ENCODE measurements at regions not wholly inside any gene's neighbourhood (a gene's known extent, or its start where the extent isn't known, plus 50 kb on each side); places are given as distances from the start of the nearest gene placed in this dataset.

- H3K36me3 ChIP-seq (ENCODE audit: insufficient read depth) = no peaks in the 10 kb centered on the region
- Mint-ChIP-seq H3K9me3 (no peaks in the 10 kb centered on the region), H3K27ac (no peak overlapping the region), H3K4me3 (no peak overlapping the region), H3K27me3 (ENCODE audit: insufficient read depth, low read depth, poor library complexity) (no peaks in the 10 kb centered on the region), H3K36me3 (ENCODE audit: low read depth) (no peaks in the 10 kb centered on the region), H3K4me1 (peaks cover 4% of the 10 kb centered on the region)
- H3F3A ChIP-seq (replicated peaks; ENCODE audit: low read depth) = no peaks in the 10 kb centered on the region
- no peak overlapping the region for H3K4me3 ChIP-seq
- ATAC-seq (no peak), DNase-seq (ENCODE audit: low spot score) (no peak)
- H3K27ac ChIP-seq (ENCODE audit: low read depth) = no peak overlapping the region
- no peak overlapping the region for H2AFZ ChIP-seq
- no peak for TF ChIP-seq STAT1 (IDR thresholded peaks at IDR 0.05; ENCODE audit: unreplicated experiment)
- no peak for TF ChIP-seq JUNB (IDR thresholded peaks at IDR 0.05; ENCODE audit: unreplicated experiment)
- TF ChIP-seq POLR2AphosphoS5 (IDR thresholded peaks at IDR 0.05; ENCODE audit: low read depth) = no peak
- TF ChIP-seq ZNF331 (CRISPR knock-in tag; IDR thresholded peaks at IDR 0.05; ENCODE audit: low read depth) = no peak
- no peak for TF ChIP-seq CREB1 (CRISPR knock-in tag; IDR thresholded peaks at IDR 0.05; ENCODE audit: low read depth)
- no peaks in the 10 kb centered on the region for H4K20me1 ChIP-seq (replicated peaks; ENCODE audit: insufficient read depth)
- no peaks in the 10 kb centered on the region for H3K79me2 ChIP-seq (replicated peaks; ENCODE audit: insufficient read depth)
- no peaks in the 10 kb centered on the region for H3K27me3 ChIP-seq (ENCODE audit: insufficient read depth)
- H3K9me2 ChIP-seq (ENCODE audit: insufficient read depth) = peaks cover 17% of the 10 kb centered on the region
- H3K4me2 ChIP-seq = no peak overlapping the region
- H3K4me1 ChIP-seq (ENCODE audit: insufficient read depth) = no peaks in the 10 kb centered on the region
These were observed 577.8 kb downstream of the REEP3 start for GRCh38 chr10:64098994-64099393.

GRCh38 chr10:64101606-64102263 lies 580.5 kb downstream of the REEP3 start:
- Mint-ChIP-seq H3K27ac (no peak overlapping the region), H3K36me3 (ENCODE audit: low read depth) (no peaks in the 10 kb centered on the region), H3K4me1 (peaks cover 2% of the 10 kb centered on the region; the same call in 1 of the 3 replicates), H3K4me3 (no peak overlapping the region), H3K9me3 (no peaks in the 10 kb centered on the region), H3K27me3 (ENCODE audit: insufficient read depth, low read depth, poor library complexity) (no peaks in the 10 kb centered on the region)
- Histone ChIP-seq H3K4me2 (no peak overlapping the region), H3K4me1 (ENCODE audit: insufficient read depth) (no peaks in the 10 kb centered on the region), H2AFZ (no peak overlapping the region), H3K9me2 (ENCODE audit: insufficient read depth) (peaks cover 10% of the 10 kb centered on the region), H3K36me3 (ENCODE audit: insufficient read depth) (no peaks in the 10 kb centered on the region), H3K27ac (ENCODE audit: low read depth) (no peak overlapping the region), H3F3A (replicated peaks; ENCODE audit: low read depth) (no peaks in the 10 kb centered on the region), H3K27me3 (ENCODE audit: insufficient read depth) (no peaks in the 10 kb centered on the region), H3K4me3 (no peak overlapping the region), H4K20me1 (replicated peaks; ENCODE audit: insufficient read depth) (no peaks in the 10 kb centered on the region), H3K79me2 (replicated peaks; ENCODE audit: insufficient read depth) (no peaks in the 10 kb centered on the region)
- DNase-seq (ENCODE audit: low spot score) (no peak), ATAC-seq (no peak)
- TF ChIP-seq REST (IDR thresholded peaks at IDR 0.05; ENCODE audit: unreplicated experiment) (no peak), JUNB (IDR thresholded peaks at IDR 0.05; ENCODE audit: unreplicated experiment) (no peak), NANOG (IDR thresholded peaks at IDR 0.05; ENCODE audit: borderline replicate concordance) (no peak)

GRCh38 chr10:64102264-64102633 lies 581.0 kb downstream of the REEP3 start:
- no peak overlapping the region for H3K4me3 Mint-ChIP-seq
- H3K9me3 Mint-ChIP-seq = no peaks in the 10 kb centered on the region
- Histone ChIP-seq H4K20me1 (replicated peaks; ENCODE audit: insufficient read depth) (no peaks in the 10 kb centered on the region), H3K27me3 (ENCODE audit: insufficient read depth) (no peaks in the 10 kb centered on the region), H3K27ac (ENCODE audit: low read depth) (no peak overlapping the region), H2AFZ (no peak overlapping the region), H3K79me2 (replicated peaks; ENCODE audit: insufficient read depth) (no peaks in the 10 kb centered on the region), H3K36me3 (ENCODE audit: insufficient read depth) (no peaks in the 10 kb centered on the region), H3K4me1 (ENCODE audit: insufficient read depth) (no peaks in the 10 kb centered on the region), H3F3A (replicated peaks; ENCODE audit: low read depth) (no peaks in the 10 kb centered on the region), H3K9me2 (ENCODE audit: insufficient read depth) (peaks cover 5% of the 10 kb centered on the region), H3K4me2 (no peak overlapping the region), H3K4me3 (no peak overlapping the region)
- ATAC-seq (no peak), DNase-seq (ENCODE audit: low spot score) (no peak)
- no peaks in the 10 kb centered on the region for H3K27me3 Mint-ChIP-seq (ENCODE audit: insufficient read depth, low read depth, poor library complexity)
- H3K36me3 Mint-ChIP-seq (ENCODE audit: low read depth) = no peaks in the 10 kb centered on the region
- H3K4me1 Mint-ChIP-seq = peaks cover 2% of the 10 kb centered on the region; the same call in 1 of the 3 replicates
- no peak overlapping the region for H3K27ac Mint-ChIP-seq
- TF ChIP-seq JUNB (IDR thresholded peaks at IDR 0.05; ENCODE audit: unreplicated experiment) (no peak), ZNF331 (CRISPR knock-in tag; IDR thresholded peaks at IDR 0.05; ENCODE audit: low read depth) (no peak), ETS1 (IDR thresholded peaks at IDR 0.05) (no peak), STAT1 (IDR thresholded peaks at IDR 0.05; ENCODE audit: unreplicated experiment) (no peak), NANOG (IDR thresholded peaks at IDR 0.05; ENCODE audit: borderline replicate concordance) (no peak), CREB1 (CRISPR knock-in tag; IDR thresholded peaks at IDR 0.05; ENCODE audit: low read depth) (no peak), EZH2 (IDR thresholded peaks at IDR 0.05; ENCODE audit: low read depth, unreplicated experiment) (no peak), CTCF (conservative IDR thresholded peaks at IDR 0.05; ENCODE audit: low read depth in 2 of 2) (no peak)
